Epithelial cell of prostate (primary cell): ENCODE measurements at regions not wholly inside any gene's neighbourhood (a gene's known extent, or its start where the extent isn't known, plus 50 kb on each side); places are given as distances from the start of the nearest gene placed in this dataset.
"Not testable (repeated sequence)": the region's sequence is repeated elsewhere in the genome, so short reads cannot be mapped to it uniquely, and the experiment has no call there.

Experiments
- DNase-seq: peaks from one replicate; pipeline ENCODE4 v3.0.0-alpha.2; 2011; ENCODE audit warnings: low read depth, low spot score
- H3K27ac ChIP-seq: fragments of 450-650 bp; 2 replicates; pipeline ENCODE4 v1.5.1; 2017; ENCODE audit warnings: mild to moderate bottlenecking

GRCh38 chr3:174336784-174337183, 522.4 kb upstream of the NAALADL2 start:
- DNase-seq = no peak
- no peak overlapping the region for H3K27ac ChIP-seq

GRCh38 chr3:174337227-174337626, 521.9 kb upstream of the NAALADL2 start:
- no peak for DNase-seq
- H3K27ac ChIP-seq = no peak overlapping the region

GRCh38 chr3:174340624-174341587, 518.2 kb upstream of the NAALADL2 start:
- H3K27ac ChIP-seq = no peak overlapping the region
- no peak for DNase-seq

- H3K27ac ChIP-seq = no peak overlapping the region
Observed at GRCh38 chr3:174342171-174342570, 517.0 kb upstream of the NAALADL2 start.

GRCh38 chr3:174342941-174343501, 516.1 kb upstream of the NAALADL2 start:
- H3K27ac ChIP-seq = no peak overlapping the region
- no peak for DNase-seq

More at GRCh38 chr3:174342171-174342570, 517.0 kb upstream of the NAALADL2 start:
- DNase-seq = no peak

- no peak for DNase-seq
- no peak overlapping the region for H3K27ac ChIP-seq
Observed at GRCh38 chr3:174346141-174346540, 513.0 kb upstream of the NAALADL2 start.

- no peak for DNase-seq
- H3K27ac ChIP-seq = no peak overlapping the region
Observed at GRCh38 chr3:174346571-174346970, 512.6 kb upstream of the NAALADL2 start.

- H3K27ac ChIP-seq = no peak overlapping the region
- DNase-seq = no peak
Observed at GRCh38 chr3:174347474-174348138, 511.5 kb upstream of the NAALADL2 start.

- DNase-seq = no peak
- H3K27ac ChIP-seq = no peak overlapping the region
Observed at GRCh38 chr3:174352227-174352626, 506.9 kb upstream of the NAALADL2 start.

GRCh38 chr3:174355505-174355904, 503.6 kb upstream of the NAALADL2 start:
- H3K27ac ChIP-seq = no peak overlapping the region
- DNase-seq = no peak

- no peak for DNase-seq
Observed at GRCh38 chr3:174356596-174356995, 502.5 kb upstream of the NAALADL2 start.

GRCh38 chr3:174358252-174358651, 500.9 kb upstream of the NAALADL2 start:
- H3K27ac ChIP-seq = no peak overlapping the region
- DNase-seq = no peak

More at GRCh38 chr3:174356596-174356995, 502.5 kb upstream of the NAALADL2 start:
- no peak overlapping the region for H3K27ac ChIP-seq

- no peak for DNase-seq
- H3K27ac ChIP-seq = no peak overlapping the region
Observed at GRCh38 chr3:174362556-174362955, 496.6 kb upstream of the NAALADL2 start.

- no peak for DNase-seq
- H3K27ac ChIP-seq = no peak overlapping the region
Observed at GRCh38 chr3:174363256-174363655, 495.9 kb upstream of the NAALADL2 start.

- H3K27ac ChIP-seq = no peak overlapping the region
- DNase-seq = no peak
Observed at GRCh38 chr3:174365796-174366195, 493.3 kb upstream of the NAALADL2 start.

- H3K27ac ChIP-seq, DNase-seq: not testable (repeated sequence)
Observed at GRCh38 chr3:174366904-174367303, 492.2 kb upstream of the NAALADL2 start.

- DNase-seq = no peak
- no peak overlapping the region for H3K27ac ChIP-seq
Observed at GRCh38 chr3:174376346-174376745, 482.8 kb upstream of the NAALADL2 start.

- no peak overlapping the region for H3K27ac ChIP-seq
- no peak for DNase-seq
Observed at GRCh38 chr3:174377096-174377495, 482.0 kb upstream of the NAALADL2 start.

- no peak overlapping the region for H3K27ac ChIP-seq
- no peak for DNase-seq
Observed at GRCh38 chr3:174377684-174378083, 481.4 kb upstream of the NAALADL2 start.

- no peak overlapping the region for H3K27ac ChIP-seq
- DNase-seq = no peak
Observed at GRCh38 chr3:174382878-174383277, 476.3 kb upstream of the NAALADL2 start.

GRCh38 chr3:174387736-174388135, 471.4 kb upstream of the NAALADL2 start:
- no peak for DNase-seq

More at GRCh38 chr3:174387736-174388135, 471.4 kb upstream of the NAALADL2 start:
- no peak overlapping the region for H3K27ac ChIP-seq
